B cell (primary cell): ENCODE measurements at regions not wholly inside any gene's neighbourhood (a gene's known extent, or its start where the extent isn't known, plus 50 kb on each side); places are given as distances from the start of the nearest gene placed in this dataset.

ENCODE experiments used
- EZH2 ChIP-seq: IDR thresholded peaks from 2 replicates; pipeline ENCODE4 v1.6.1; 2012; ENCODE audit warnings: borderline replicate concordance, low read depth, mild to moderate bottlenecking, moderate library complexity, low read length; ENCODE audit not compliant: insufficient read depth, poor library complexity, severe bottlenecking
- TF ChIP-seq, protein P1 (sequence below): fragments of 200-600 bp; IDR thresholded peaks from one replicate; pipeline ENCODE4 v1.8.0; 2022; ENCODE audit warnings: antibody characterized with exemption, mild to moderate bottlenecking

DNA sequence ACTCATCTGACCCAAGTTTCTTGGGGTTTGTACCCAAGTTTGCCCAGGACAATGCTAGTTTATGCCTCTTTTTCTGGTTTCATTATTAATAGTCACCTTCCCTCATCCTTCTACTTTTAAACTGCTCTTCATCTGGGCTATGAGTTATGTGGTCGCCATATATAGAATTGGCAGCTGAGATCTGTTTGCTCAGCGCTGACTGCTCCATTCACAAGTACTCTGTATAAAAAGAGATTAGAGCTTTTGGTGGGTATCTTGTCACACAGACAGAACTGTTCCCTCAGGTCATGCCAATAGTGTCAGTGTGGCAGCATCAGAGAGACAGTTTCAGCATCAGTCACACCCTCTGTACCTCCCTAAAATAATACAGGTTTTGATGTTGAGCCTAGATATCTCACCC lies 326.0 kb downstream of the RAB38 start:
- TF ChIP-seq, protein P1, sequence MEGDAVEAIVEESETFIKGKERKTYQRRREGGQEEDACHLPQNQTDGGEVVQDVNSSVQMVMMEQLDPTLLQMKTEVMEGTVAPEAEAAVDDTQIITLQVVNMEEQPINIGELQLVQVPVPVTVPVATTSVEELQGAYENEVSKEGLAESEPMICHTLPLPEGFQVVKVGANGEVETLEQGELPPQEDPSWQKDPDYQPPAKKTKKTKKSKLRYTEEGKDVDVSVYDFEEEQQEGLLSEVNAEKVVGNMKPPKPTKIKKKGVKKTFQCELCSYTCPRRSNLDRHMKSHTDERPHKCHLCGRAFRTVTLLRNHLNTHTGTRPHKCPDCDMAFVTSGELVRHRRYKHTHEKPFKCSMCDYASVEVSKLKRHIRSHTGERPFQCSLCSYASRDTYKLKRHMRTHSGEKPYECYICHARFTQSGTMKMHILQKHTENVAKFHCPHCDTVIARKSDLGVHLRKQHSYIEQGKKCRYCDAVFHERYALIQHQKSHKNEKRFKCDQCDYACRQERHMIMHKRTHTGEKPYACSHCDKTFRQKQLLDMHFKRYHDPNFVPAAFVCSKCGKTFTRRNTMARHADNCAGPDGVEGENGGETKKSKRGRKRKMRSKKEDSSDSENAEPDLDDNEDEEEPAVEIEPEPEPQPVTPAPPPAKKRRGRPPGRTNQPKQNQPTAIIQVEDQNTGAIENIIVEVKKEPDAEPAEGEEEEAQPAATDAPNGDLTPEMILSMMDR, result no peak
- TF ChIP-seq EZH2, result no peak
